Left lobe of liver (tissue), 2 donors: ENCODE measurements at regions not wholly inside any gene's neighbourhood (a gene's known extent, or its start where the extent isn't known, plus 50 kb on each side); places are given as distances from the start of the nearest gene placed in this dataset.

Source experiments
- ATAC-seq: fragments of 200-7000 bp; cut with Tn5 transposase; one replicate; pipeline ENCODE4 v1.9.1; 2020; ENCODE audit warnings: mild to moderate bottlenecking, moderate library complexity
- DNase-seq: peaks from one replicate; pipeline ENCODE4 v3.0.0-alpha.2; 2020; ENCODE audit warnings: low spot score
- donor health status: DM: no; HTN: no; CAD: no; lungs with moderate emphysema.
- donor health status: DM: no; HTN: yes; CAD: no.

- DNase-seq, result no peak
- ATAC-seq, result no peak
These were observed 52.3 kb upstream of the KLHL25 start for GRCh38 chr15:85847031-85847430.

- DNase-seq, result no peak
- no peak for ATAC-seq
These were observed 55.2 kb upstream of the KLHL25 start for GRCh38 chr15:85849946-85850345.

- ATAC-seq (no peak), DNase-seq (no peak)
These were observed 58.2 kb upstream of the KLHL25 start for GRCh38 chr15:85852969-85853368.

- no peak for DNase-seq
- peak; percentile 88 for ATAC-seq
These were observed 59.8 kb upstream of the KLHL25 start for GRCh38 chr15:85854345-85855097.

- DNase-seq (peak; percentile 68), ATAC-seq (peak; percentile 96)
These were observed 64.1 kb upstream of the KLHL25 start for GRCh38 chr15:85858586-85859375.

GRCh38 chr15:85859671-85860070 lies 64.9 kb upstream of the KLHL25 start:
- DNase-seq (no peak), ATAC-seq (no peak)

- ATAC-seq, result no peak
- no peak for DNase-seq
These were observed 65.9 kb upstream of the KLHL25 start for GRCh38 chr15:85860394-85861161.

- no peak for DNase-seq
These were observed 70.5 kb upstream of the KLHL25 start for GRCh38 chr15:85865070-85865684.

GRCh38 chr15:85867250-85867649 lies 72.5 kb upstream of the KLHL25 start:
- DNase-seq (no peak), ATAC-seq (no peak)

More at GRCh38 chr15:85865070-85865684, 70.5 kb upstream of the KLHL25 start:
- peak; percentile 69 for ATAC-seq

- ATAC-seq (no peak), DNase-seq (no peak)
These were observed 74.4 kb upstream of the KLHL25 start for GRCh38 chr15:85869124-85869523.

GRCh38 chr15:85870216-85871014 lies 75.7 kb upstream of the KLHL25 start:
- DNase-seq (no peak), ATAC-seq (no peak)

GRCh38 chr15:85871545-85871944 lies 76.8 kb upstream of the KLHL25 start:
- DNase-seq, result no peak

GRCh38 chr15:85872125-85872524 lies 77.4 kb upstream of the KLHL25 start:
- ATAC-seq (no peak), DNase-seq (no peak)

More at GRCh38 chr15:85871545-85871944, 76.8 kb upstream of the KLHL25 start:
- ATAC-seq, result no peak

GRCh38 chr15:85874236-85874635 lies 79.5 kb upstream of the KLHL25 start:
- ATAC-seq, result no peak
- DNase-seq, result no peak

GRCh38 chr15:85875756-85876155 lies 81.0 kb upstream of the KLHL25 start:
- DNase-seq (no peak), ATAC-seq (no peak)

- ATAC-seq (no peak), DNase-seq (no peak)
These were observed 84.1 kb upstream of the KLHL25 start for GRCh38 chr15:85878828-85879225.

- no peak for DNase-seq
- no peak for ATAC-seq
These were observed 84.8 kb upstream of the KLHL25 start for GRCh38 chr15:85879334-85880163.

GRCh38 chr15:85880501-85881190 lies 85.9 kb upstream of the KLHL25 start:
- DNase-seq, result no peak
- no peak for ATAC-seq
